GM12892 (cell line): ENCODE measurements at regions not wholly inside any gene's neighbourhood (a gene's known extent, or its start where the extent isn't known, plus 50 kb on each side); places are given as distances from the start of the nearest gene placed in this dataset.
"Not testable (repeated sequence)": the region's sequence is repeated elsewhere in the genome, so short reads cannot be mapped to it uniquely, and the experiment has no call there.

Experiments used
- POLR2AphosphoS5 ChIP-seq: IDR thresholded peaks from 2 replicates; pipeline ENCODE4 v1.6.1; 2011; ENCODE audit warnings: low read depth, low read length, control low read depth
- TAF1 ChIP-seq: IDR thresholded peaks from 2 replicates; pipeline ENCODE4 v1.6.1; 2011; ENCODE audit warnings: low read depth, mild to moderate bottlenecking, control low read depth, low read length, borderline replicate concordance

DNA sequence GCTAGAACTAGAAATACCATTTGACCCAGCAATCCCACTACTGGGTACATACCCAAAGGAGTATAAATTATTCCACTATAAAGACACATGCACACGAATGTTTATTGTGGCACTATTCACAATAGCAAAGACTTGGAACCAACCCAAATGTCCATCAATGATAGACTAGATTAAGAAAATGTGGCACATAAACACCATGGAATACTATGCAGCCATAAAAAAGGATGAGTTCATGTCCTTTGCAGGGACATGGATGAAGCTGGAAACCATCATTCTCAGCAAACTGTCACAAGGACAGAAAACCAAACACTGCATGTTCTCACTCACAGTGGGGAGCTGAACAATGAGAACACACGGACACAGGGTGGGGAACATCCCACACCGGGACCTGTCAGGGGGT lies 207.8 kb upstream of the CCDC196 start:
- TF ChIP-seq POLR2AphosphoS5, TAF1: not testable (repeated sequence)
